Colon (tissue), 2 donors: ENCODE measurements at regions not wholly inside any gene's neighbourhood (a gene's known extent, or its start where the extent isn't known, plus 50 kb on each side); places are given as distances from the start of the nearest gene placed in this dataset.
"Not testable (repeated sequence)": the region's sequence is repeated elsewhere in the genome, so short reads cannot be mapped to it uniquely, and the experiment has no call there.

Experiments used
- FAIRE-seq: peaks from 2 replicates; lab custom pipeline; 2012; peaks lifted over from hg19 to GRCh38; lab: Jason Lieb, UNC
- donor health status: control.
- donor health status: control.

- no peak for FAIRE-seq
These were observed 91.4 kb upstream of the AGAP1 start for GRCh38 chr2:235402422-235402821.

DNA sequence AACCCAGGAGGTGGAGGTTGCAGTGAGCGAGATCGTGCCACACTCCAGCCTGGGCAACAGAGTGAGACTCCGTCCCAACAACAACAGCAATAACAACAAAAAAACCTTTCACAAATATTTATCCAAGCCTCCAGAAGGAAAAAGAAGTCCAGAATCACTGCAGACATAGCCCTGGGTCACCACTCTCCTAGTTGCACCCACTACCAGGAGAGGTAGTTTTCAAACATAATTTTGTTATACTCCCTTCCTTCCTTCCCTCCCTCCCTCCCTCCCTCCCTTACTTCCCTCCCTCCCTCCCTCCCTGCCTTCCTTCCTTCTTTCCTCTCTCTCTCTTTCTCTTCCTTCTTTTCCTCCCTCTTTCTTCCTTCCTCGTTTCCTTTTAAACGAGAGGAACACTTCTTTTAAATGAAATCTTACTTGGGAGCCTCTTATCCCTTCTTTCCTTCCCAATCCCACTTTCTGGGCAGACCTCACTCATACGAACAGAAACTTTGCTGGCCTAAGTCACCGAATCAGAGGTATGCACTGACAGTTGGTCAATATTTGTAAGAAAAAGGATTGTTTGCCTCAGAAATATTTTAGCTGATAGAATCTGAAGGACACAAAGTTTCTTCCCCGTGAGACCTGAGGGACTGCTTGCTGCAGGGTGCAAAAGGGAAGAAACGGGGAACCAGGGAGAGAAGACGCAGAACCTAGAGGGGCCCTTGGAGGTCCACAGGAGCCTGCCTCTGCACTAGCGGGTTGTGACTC lies 88.1 kb upstream of the AGAP1 start:
- no peak for FAIRE-seq

DNA sequence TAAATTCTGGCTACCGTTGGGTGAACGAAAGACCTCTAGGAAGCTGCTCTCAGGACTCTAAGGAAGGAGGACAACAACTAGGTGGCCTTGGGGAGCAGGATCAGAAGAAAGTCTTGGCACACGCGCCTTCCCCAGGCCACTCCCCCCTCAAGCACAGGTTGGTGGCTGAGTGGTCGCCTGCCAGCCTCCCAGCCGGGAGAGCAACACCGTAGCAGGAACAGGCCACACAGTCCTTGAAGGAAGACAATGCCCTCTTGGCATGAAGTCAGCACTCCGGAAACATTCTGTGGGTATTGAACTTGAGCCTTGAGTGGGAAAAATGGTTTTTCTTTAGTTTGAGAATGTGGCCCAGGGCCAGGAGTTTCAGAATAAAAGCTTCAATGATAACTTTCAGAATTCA lies 87.4 kb upstream of the AGAP1 start:
- no peak for FAIRE-seq

DNA sequence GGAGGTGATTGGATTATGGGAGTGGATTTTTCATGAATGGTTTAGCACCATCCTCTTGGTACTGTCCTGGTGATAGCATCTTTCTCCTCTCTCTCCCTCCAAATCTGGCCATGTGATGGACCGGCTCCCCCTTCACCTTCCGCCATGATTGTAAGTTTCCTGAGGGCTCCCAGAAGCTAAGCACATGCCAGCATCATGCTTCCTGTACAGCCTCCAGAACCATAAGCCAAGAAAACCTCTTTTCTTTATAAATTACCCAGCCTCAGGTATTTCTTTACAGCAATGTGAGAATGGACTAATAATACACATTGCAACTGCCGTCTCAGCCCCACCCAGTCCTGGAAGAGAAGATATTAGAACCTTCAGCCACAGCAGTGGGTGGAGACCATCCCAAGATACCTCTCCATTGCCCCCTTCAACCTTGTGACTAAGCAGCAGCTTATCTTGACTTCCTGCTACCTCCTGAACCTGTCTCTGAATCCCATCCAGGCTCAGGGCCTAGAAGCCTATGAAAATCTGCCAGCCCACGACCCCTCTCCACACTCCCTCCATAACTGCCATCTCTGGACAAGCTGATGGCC lies 81.8 kb upstream of the AGAP1 start:
- FAIRE-seq, result no peak

DNA sequence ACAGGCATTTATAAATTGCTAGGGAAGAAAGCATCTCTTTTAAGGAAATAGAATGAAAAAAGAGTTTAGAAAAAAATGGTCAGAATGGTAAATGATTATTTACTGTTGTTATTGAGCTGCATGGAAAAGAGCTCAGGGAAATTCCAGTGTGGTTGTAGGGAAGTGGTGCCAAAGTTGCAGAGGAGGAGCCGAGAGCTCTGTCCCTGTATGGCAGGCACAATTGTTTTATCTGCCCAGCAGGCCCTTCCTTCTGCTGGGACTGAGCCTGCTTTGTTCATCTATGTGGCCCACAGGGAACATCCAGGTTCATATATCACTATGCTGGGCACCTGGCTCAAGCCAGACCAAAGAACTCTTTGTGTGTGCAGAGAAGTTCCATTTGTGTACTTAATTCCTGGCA lies 80.8 kb upstream of the AGAP1 start:
- FAIRE-seq, result no peak

GRCh38 chr2:235414422-235414821 lies 79.4 kb upstream of the AGAP1 start:
- FAIRE-seq, result no peak

DNA sequence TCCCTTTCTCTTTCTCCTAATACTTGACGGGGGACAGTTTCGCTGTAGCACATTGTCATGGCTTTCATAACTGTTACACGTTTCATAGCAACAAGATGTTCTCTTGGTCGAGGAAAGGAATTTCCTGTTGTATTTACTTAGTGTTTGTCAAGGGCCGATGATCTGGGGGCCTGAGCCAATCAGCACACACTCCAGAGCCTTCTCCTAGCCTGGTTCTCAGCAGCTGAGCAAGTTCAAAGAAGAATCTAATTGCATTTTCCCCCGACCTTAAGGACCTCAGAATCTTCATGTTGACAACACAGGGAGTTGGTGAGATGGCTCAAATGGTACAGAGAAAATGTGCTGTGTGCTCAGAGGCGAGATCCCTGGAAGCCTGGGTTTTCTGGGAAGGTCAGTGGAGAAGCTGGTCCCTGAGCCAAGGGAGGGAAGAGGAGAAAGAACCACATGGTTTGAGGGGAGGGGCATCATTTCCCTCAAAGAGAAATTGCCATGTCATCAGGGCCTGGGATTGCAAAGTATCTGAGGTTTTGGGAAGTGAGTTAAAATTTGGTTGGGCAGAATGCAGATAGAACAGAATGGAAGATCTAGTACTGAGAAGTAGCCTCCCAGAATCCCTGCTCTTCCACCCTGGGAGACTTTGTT lies 76.9 kb upstream of the AGAP1 start:
- FAIRE-seq, result no peak

- FAIRE-seq, result no peak
These were observed 74.9 kb upstream of the AGAP1 start for GRCh38 chr2:235418918-235419317.

DNA sequence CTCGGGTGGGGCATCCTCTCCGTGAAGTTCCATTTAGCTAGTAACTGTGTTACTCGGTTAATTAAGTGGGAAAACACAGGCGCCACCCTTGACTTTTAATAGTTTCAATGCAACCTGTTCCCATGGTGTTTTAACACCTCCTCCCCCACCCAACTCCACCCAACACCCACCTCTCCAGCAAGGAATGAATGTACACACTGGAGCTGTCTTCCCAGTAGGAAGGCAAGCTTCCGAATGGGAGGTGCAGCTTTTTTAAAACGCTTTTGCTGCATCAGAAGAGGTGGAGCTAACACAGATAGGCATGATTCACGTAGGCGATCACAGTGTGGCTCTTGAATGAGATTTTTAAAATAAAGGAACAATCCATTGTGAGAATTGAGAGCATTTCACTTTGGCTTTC lies 73.8 kb upstream of the AGAP1 start:
- FAIRE-seq, result no peak

GRCh38 chr2:235421618-235422017 lies 72.2 kb upstream of the AGAP1 start:
- no peak for FAIRE-seq

DNA sequence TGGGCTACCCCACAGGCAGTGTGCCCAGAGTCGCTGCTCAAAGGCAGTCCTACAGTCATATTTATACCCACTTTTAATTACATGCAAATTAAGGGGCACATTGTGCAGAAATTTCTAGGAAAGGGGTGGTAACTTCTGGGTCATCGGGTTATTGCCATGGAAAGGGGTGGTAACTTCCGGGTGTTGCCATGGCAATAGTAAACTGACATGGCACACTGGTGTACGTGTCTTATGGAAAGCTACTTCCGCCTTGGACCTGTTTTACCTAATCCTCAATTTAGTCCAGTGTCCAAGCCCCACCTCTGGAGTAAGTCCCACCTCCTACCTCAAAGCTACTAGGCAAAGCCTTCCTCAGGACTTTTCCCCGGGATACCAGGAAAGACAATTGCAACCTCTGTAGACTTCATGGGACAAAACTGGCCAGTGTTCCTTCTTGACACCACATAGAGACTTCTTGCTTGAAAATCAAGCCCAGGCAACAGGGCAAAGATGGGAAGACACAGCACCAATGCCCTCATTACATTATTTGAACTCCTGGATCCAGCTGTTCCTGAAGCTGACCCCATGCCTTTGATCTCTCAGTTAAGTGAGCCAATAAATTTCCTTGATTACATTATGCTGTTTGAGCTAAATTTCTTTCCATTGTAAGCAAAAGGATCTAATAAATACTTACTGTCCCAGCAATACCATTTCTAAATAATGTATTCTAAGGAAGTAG lies 63.3 kb upstream of the AGAP1 start:
- no peak for FAIRE-seq

DNA sequence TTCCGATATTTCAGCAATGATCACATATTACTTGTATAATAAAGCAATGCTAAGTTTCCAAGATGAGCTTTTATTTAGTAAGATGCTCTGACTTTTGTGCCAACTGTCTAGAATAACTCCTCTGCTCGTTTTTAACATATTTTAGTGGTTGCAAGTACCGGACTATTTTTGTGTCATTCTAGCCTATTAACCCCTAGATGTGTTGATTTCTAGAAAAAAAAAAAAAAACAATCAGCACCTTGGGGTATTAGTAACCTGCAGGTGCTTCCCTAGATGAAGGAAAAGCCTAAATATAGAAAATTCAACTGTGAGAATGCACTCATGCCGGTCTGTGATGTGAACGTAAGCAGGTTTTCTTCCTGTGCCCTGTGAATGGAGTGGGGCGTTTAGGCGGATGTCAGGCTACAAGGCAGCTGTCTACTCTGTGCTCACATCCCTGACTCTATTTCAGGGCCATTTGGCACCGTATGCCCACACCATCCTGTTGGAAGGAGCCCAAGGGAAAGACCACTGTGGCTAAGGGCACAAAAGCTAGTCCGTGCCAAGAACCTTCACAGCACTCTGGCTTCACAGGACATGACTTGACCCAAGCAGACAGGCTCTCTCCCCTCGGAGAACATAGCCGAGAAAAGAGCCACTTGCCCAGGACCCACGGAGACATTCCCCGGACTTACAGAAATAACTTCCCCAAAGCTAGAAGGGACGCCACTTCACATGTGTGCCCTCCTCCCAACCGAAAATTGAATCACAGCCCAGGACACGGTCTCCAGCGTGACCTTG lies 60.9 kb upstream of the AGAP1 start:
- no peak for FAIRE-seq

GRCh38 chr2:235433860-235434259 lies 60.0 kb upstream of the AGAP1 start:
- no peak for FAIRE-seq

- no peak for FAIRE-seq
These were observed 53.7 kb upstream of the AGAP1 start for GRCh38 chr2:235439959-235440662.

DNA sequence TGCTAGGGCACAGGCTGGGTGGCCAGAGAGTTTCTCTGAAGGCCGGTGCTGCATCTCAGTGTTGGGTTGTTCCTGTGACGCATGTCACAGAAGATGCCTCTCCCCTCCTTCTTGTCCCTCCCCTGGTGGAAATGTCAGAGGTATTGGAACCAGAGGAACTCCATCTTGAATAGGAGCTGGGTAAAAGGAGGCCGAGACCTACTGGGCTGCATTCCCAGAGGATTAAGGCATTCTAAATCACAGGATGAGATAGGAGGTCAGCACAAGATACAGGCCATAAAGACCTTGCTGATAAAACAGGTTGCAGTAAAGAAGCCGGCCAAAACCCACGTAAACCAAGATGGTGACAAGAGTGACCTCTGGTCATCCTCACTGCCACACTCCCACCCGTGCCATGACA lies 50.3 kb upstream of the AGAP1 start:
- FAIRE-seq, result not testable (repeated sequence)
